GM19328 (cell line): ENCODE measurements at regions not wholly inside any gene's neighbourhood (a gene's known extent, or its start where the extent isn't known, plus 50 kb on each side); places are given as distances from the start of the nearest gene placed in this dataset.
"Not testable (repeated sequence)": the region's sequence is repeated elsewhere in the genome, so short reads cannot be mapped to it uniquely, and the experiment has no call there.

Experiments used
- ATAC-seq: cut with Tn5 transposase; IDR thresholded peaks from one replicate; pipeline ENCODE4 v1.9.1; 2021; ENCODE audit warnings: mild to moderate bottlenecking, moderate library complexity; ENCODE audit not compliant: unreplicated experiment

GRCh38 chr4:13922873-13923645 lies 295.5 kb upstream of the BOD1L1 start:
- ATAC-seq, result no peak

DNA sequence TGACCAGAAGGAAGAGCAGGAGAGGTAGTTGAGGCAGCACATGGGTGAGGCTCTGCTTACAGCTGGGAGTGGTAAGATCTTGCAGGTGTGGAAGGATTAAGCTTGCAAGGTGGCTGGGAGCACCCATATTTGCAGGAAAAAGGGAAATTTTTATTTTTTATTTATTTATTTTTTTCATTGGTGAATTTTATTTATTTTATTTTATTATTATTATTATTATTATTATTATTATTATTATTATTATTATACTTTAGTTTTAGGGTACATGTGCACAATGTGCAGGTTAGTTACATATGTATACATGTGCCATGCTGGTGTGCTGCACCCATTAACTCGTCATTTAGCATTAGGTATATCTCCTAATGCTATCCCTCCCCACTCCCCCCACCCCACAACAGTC lies 297.4 kb upstream of the BOD1L1 start:
- ATAC-seq, result not testable (repeated sequence)

- ATAC-seq, result no peak
These were observed 300.7 kb upstream of the BOD1L1 start for GRCh38 chr4:13928214-13928613.

DNA sequence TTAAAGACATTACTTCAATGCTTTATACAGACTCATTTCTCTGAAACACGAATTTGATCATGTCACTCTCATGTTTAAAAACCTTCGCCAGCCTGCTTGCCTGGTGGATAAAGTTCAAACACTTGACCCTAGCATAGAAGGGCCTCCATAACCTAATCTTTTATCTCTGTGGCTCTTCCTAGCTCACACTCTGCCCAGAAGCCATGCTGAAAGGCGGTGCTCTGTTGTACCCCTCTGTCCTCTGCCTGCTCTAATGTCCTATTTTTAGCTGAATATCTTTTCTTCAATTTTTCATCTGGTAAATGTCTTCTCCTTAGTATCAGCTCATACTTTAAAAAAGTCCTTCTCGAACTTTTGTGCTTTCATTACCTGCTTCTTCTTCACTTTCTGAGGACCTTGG lies 302.6 kb upstream of the BOD1L1 start:
- no peak for ATAC-seq

DNA sequence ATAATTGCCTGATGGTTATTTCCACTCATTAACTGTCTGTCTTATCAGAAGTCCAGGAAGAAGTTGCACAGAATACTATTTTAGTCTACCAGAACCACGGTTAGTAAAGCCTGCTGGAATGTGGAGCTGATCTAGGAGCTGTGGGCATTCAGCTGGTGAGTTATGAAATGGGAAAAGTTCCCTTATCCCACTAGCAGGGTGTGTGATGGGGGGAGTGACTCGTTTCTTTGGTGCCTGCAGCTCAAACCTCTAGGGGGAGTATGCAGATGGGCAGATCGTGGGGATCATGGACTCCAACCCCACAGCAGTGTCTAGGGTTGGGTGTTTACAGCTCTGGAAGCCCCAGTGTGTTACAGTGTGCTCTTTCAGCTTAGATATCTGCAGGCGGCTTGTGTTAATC lies 305.7 kb upstream of the BOD1L1 start:
- no peak for ATAC-seq

DNA sequence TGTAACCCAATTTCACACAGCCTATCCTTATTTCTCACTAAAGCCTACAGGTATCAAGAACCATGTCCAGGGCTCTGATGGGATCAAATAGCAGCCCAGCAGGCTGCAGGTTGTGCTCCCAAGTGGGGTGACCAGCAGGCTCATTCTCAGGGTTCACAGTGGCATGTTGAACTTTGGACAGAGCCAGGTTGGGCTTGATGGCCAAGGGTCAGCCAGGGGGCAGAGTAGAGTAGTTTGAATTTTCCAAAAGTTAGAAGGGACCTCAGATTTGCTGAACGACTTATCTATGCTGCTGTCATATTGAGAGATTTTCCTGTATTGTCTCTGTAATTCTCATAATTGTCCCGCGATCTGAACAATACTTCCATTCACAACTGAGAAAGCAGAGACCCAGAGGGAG lies 310.8 kb upstream of the BOD1L1 start:
- no peak for ATAC-seq

DNA sequence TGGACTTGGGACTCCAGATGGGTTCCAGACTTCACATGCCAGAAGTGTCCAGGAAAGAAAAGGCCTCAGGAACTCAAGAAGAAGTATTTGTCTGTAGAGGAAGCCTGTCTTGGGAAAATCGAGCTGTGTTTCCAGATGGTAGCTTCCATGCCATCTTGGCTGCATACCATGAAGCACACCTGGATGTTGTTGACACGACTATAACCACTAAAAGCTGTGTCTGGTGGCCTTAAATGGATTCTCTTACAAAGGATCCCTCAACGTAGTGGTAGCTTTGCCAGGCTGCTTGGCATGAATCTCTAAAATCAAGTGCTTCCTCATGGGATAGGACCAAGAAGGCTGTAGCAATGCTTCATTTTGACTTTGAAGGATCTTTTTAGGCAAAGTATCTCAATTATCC lies 313.4 kb upstream of the BOD1L1 start:
- ATAC-seq, result no peak

GRCh38 chr4:13942977-13943376 lies 315.5 kb upstream of the BOD1L1 start:
- no peak for ATAC-seq

DNA sequence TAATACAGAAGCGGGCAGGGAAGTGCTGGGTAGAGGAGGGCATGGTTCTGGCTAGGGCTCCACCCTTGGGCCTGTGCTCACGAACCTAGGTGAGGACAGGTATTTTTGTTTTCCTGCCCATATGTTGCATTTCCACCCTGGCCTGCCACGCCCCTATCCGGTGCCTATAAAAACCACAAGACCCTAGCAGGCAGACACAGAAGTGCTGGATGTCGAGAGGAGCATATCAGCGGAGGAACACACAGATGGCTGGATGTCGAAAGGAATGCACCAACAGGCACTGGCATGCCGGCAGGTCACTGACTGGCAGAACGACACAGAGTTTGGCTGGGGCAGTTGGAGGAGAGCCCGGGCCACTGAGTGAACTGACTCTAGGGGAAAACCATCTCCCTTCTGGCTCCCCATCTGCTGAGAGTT lies 316.6 kb upstream of the BOD1L1 start:
- ATAC-seq, result no peak

DNA sequence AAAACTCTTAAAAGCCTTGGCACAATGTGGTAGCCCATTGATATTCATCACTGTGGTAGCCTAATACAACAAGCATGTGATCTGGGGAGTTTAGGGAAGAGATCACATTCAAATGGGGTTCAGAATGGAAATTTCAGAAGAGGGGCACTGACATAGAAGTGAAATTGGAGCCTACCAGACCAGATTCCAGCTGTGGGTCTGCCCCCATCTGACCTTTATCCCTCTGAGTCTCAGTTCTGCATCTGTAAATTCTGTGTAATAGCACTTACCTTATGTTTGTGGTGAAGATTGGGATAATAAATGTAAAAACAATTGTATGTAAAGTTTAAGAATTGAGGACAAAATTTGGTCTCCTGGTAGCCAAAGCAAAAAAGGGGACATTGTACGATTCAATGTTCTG lies 320.4 kb upstream of the BOD1L1 start:
- ATAC-seq, result no peak

DNA sequence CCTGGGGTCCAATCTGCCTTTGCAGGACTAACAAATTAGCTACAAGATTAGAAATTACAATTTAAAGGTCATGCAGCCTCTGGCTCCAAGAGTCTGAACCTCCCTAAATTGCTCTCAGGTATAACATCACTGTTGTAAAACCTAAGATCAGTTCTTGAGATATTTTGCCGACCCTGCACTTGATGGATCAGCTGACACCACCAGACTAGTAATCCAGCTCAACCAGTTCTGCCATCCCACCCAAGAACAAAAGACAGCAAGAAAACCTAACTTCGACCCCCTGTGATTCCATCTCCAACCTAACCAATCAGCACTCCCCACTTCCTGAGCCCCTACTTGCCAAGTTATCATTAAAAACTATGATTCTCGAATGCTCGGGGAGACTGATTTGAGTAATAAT lies 323.0 kb upstream of the BOD1L1 start:
- ATAC-seq, result no peak

DNA sequence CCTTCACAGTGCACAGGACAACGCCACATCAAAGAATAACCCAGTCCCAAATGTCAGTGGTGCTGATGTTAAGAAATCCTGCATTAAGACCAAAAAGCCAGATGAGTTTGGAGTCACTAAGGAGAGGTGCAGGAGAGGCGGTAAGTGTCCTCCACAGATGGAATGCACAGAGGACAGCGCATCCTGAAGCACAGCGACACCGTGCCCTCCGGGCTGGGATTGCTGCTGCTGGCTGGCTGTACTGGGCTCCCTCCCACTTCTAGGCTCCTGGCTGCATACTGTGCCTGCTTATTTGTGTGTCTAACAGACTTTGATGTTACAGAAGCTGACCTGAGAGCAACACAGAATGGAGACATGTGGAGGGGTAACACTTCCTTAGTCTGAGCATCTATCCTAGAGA lies 325.6 kb upstream of the BOD1L1 start:
- no peak for ATAC-seq

DNA sequence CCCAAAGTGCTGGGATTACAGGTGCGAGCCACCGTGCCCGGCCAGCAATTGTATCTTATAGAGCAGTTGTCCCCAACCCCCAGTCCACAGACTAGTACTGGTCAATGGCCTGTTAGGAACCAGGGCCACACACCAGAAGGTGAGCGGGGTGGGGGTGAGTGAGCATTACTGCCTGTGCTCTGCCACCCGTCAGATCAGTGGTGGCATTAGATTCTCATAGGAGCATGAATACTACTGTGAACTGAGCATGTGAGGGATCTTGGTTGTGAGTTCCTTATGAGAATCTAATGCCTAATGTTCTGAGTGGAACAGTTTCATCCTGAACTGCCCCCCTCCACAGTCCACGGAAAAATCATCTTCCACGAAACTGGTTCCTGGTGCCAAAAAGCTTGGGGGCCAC lies 328.0 kb upstream of the BOD1L1 start:
- no peak for ATAC-seq

DNA sequence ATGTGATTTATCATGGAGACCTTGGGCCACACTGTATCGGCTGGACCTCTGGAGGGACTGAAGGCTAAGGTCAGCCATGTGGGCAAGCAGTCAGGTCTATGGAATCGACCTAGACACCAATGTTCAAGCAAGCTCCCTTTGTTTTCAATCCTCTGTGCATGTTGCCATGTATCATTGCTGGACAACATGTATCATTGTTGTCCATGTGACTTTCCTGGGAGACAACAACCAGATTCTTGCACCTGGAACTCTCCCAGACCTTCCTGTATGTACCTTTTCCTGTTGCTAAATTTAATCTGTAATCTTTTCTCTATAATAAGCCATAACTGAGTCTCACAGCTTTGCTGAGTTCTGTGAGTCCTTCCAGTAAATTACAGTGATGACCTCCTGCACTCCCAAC lies 329.4 kb upstream of the BOD1L1 start:
- ATAC-seq, result no peak

- no peak for ATAC-seq
These were observed 330.3 kb upstream of the BOD1L1 start for GRCh38 chr4:13957871-13958270.

GRCh38 chr4:13963601-13964000 lies 336.1 kb upstream of the BOD1L1 start:
- no peak for ATAC-seq

- ATAC-seq, result no peak
These were observed 339.0 kb upstream of the BOD1L1 start for GRCh38 chr4:13966231-13967195.

DNA sequence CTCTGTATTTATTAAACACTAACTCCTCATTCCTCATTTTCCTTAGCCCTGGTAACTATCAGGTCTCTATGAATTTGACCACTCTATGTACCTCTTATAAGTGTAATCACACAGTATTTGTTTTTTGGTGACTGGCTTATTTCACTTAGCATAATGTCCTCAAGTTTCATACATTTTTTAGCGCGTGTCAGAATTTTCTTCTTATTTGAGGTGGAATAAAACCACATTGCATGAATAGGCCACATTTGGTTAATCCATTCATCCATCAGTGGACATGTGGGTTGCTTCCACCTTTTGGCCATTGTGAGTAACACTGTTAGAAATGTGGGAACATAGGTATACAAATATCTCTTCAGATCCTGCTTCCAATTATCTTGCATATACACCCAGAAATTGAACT lies 341.2 kb upstream of the BOD1L1 start:
- ATAC-seq, result no peak

- no peak for ATAC-seq
These were observed 342.8 kb upstream of the BOD1L1 start for GRCh38 chr4:13970349-13970748.

- no peak for ATAC-seq
These were observed 350.2 kb upstream of the BOD1L1 start for GRCh38 chr4:13977746-13978145.

DNA sequence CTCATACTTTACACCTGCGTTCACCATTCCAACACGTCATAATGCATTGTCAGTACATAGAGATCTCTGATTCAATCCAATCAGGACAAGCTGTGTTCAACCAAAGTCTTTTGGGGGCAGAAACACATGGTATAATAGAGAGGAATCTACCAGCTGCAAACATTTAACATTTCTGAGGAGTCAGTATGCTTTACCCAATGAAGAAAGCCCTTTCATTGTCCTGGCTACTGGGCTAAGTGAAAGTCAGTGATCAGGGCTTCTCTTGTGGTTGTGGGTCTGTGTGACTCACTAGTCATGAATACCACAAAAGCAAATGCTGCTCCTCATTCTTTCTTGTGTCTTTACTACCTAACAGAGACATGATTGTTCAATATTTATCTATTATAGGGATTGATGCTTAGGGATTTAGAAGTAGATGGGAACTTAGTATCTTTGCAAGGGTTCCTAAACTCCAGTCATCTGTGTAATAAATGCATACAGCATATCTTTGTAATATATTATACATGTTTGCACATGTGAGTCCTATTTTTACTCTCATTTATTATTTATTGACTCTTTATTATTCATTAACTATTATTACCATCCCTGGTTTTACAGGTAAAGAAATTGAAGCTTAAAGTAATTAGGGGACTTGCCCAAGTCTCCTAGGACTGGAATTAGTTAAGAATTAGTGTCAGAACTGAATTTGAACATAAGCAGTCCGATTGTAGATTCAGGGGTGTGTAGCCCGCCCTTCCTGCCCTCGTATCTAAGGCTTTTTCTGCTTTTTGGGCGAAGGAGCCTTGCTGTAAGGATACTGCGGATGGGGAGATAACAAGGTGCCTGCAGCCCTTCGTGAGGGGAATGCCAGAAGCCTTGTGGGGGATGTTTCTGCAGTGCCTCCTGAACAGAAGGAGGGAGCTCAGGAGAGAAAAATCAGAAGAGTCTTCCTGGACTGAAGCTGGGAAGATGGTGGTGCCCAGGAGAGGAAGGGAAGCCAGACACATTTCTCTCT lies 353.1 kb upstream of the BOD1L1 start:
- ATAC-seq, result no peak
